Fibroblast of the aortic adventitia (primary cell): ENCODE measurements at regions not wholly inside any gene's neighbourhood (a gene's known extent, or its start where the extent isn't known, plus 50 kb on each side); places are given as distances from the start of the nearest gene placed in this dataset.

Source experiments
- DNase-seq: peaks from one replicate; pipeline ENCODE4 v3.0.0-alpha.2; 2010; ENCODE audit warnings: low read depth
- H3K4me3 ChIP-seq: 2 replicates; pipeline ENCODE4 v1.5.1; 2011; ENCODE audit warnings: low read depth, mild to moderate bottlenecking, control low read depth, low read length, moderate library complexity
- CTCF ChIP-seq: IDR thresholded peaks from 2 replicates; pipeline ENCODE4 v1.5.1; 2011; ENCODE audit warnings: mild to moderate bottlenecking, low read length, control low read depth, inconsistent platforms; ENCODE audit not compliant: insufficient read depth

GRCh38 chrX:100477958-100478357 lies 67.9 kb upstream of the PCDH19 start:
- no peak overlapping the region for H3K4me3 ChIP-seq
- TF ChIP-seq CTCF: no peak
- DNase-seq: no peak

- no peak for DNase-seq
- no peak for TF ChIP-seq CTCF
- H3K4me3 ChIP-seq: no peak overlapping the region
Observed at GRCh38 chrX:100477467-100477866, 67.4 kb upstream of the PCDH19 start.
